Kidney epithelial cell (primary cell): ENCODE measurements at regions not wholly inside any gene's neighbourhood (a gene's known extent, or its start where the extent isn't known, plus 50 kb on each side); places are given as distances from the start of the nearest gene placed in this dataset.
"Not testable (repeated sequence)": the region's sequence is repeated elsewhere in the genome, so short reads cannot be mapped to it uniquely, and the experiment has no call there.

Experiments used
- DNase-seq: peaks from one replicate; pipeline ENCODE4 v3.0.0-alpha.2; 2010; ENCODE audit warnings: low read depth
- H3K27me3 ChIP-seq: 2 replicates; pipeline ENCODE4 v1.6.0; 2011; ENCODE audit warnings: low read length; ENCODE audit not compliant: control insufficient read depth, insufficient read depth
- H3K36me3 ChIP-seq: 2 replicates; pipeline ENCODE4 v1.5.1; 2011; ENCODE audit warnings: low read length; ENCODE audit not compliant: control insufficient read depth, insufficient read depth
- H3K4me3 ChIP-seq: 2 replicates; pipeline ENCODE4 v1.5.1; 2011; ENCODE audit warnings: low read depth, mild to moderate bottlenecking, control low read depth, low read length
- CTCF ChIP-seq: IDR thresholded peaks from 2 replicates; pipeline ENCODE4 v1.5.1; 2011; ENCODE audit warnings: mild to moderate bottlenecking, moderate library complexity, low read length, control low read depth, inconsistent platforms; ENCODE audit not compliant: insufficient read depth, poor library complexity, severe bottlenecking

- no peak overlapping the region for H3K4me3 ChIP-seq
- H3K36me3 ChIP-seq: no peaks in the 10 kb centered on the region
- no peak for DNase-seq
- H3K27me3 ChIP-seq: no peaks in the 10 kb centered on the region
- no peak for TF ChIP-seq CTCF
Observed at GRCh38 chr19:30112171-30112570, 170.1 kb downstream of the URI1 start.

DNA sequence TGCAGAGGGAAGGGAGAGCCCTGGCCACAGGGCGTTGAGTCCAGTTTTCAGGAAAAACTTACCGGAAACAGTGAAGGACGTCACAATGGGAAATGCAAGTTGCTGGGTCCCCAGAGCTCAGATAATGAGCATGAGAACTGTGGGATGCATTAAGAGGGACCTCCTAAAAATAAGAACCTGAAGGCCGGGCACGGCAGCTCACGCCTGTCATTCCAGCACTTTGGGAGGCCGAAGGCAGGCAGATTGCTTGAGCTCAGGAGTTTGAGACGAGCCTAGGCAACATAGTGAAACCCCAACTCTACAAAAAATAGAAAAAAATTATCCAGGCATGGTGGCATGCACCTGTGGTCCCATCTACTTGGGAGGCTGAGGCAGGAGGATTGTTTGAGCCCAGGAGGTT lies 170.6 kb downstream of the URI1 start:
- Histone ChIP-seq H3K36me3 (no peaks in the 10 kb centered on the region), H3K27me3 (no peaks in the 10 kb centered on the region), H3K4me3 (no peak overlapping the region)
- TF ChIP-seq CTCF: no peak
- no peak for DNase-seq

GRCh38 chr19:30113186-30113585 lies 171.1 kb downstream of the URI1 start:
- Histone ChIP-seq H3K36me3 (no peaks in the 10 kb centered on the region), H3K27me3 (no peaks in the 10 kb centered on the region), H3K4me3 (no peak overlapping the region)
- TF ChIP-seq CTCF: no peak
- no peak for DNase-seq

- not testable (repeated sequence) for H3K4me3 ChIP-seq, H3K36me3 ChIP-seq, H3K27me3 ChIP-seq, DNase-seq
Observed at GRCh38 chr19:30114095-30114494, 172.1 kb downstream of the URI1 start.

- Histone ChIP-seq H3K27me3 (no peaks in the 10 kb centered on the region), H3K4me3 (no peak overlapping the region), H3K36me3 (no peaks in the 10 kb centered on the region)
- no peak for TF ChIP-seq CTCF
- DNase-seq: no peak
Observed at GRCh38 chr19:30115947-30116346, 173.9 kb downstream of the URI1 start.

GRCh38 chr19:30116530-30116929 lies 174.5 kb downstream of the URI1 start:
- TF ChIP-seq CTCF: no peak
- DNase-seq: no peak
- no peaks in the 10 kb centered on the region for H3K36me3 ChIP-seq
- no peaks in the 10 kb centered on the region for H3K27me3 ChIP-seq
- no peak overlapping the region for H3K4me3 ChIP-seq
